Left lung (tissue), 4 donors: ENCODE measurements at regions not wholly inside any gene's neighbourhood (a gene's known extent, or its start where the extent isn't known, plus 50 kb on each side); places are given as distances from the start of the nearest gene placed in this dataset.
A peak's percentile ranks its signal among the peaks of the same experiment; 100 is the strongest.

ENCODE experiments used
- ATAC-seq: fragments of 200-7000 bp; cut with Tn5 transposase; one replicate; pipeline ENCODE4 v1.9.1; 2020; ENCODE audit warnings: moderate library complexity
- DNase-seq, 4 donors: peaks; one replicate each; pipeline ENCODE4 v3.0.0-alpha.2; 2013 to 2020
- H3K27ac ChIP-seq, 2 donors: fragments of 200-600 bp; sonication (generic) in 1 of 2; one replicate each; pipeline versions ENCODE4 v1.5.0 to v1.8.0; 2020 to 2021
- H3K27me3 ChIP-seq, 2 donors: fragments of 200-600 bp; sonication (generic) in 1 of 2; one replicate each; pipeline versions ENCODE4 v1.5.0 to v1.8.0; 2020 to 2021
- H3K36me3 ChIP-seq, 2 donors: fragments of 200-600 bp; sonication (generic) in 1 of 2; one replicate each; pipeline versions ENCODE4 v1.5.0 to v1.8.0; 2020 to 2021
- H3K4me1 ChIP-seq, 2 donors: fragments of 200-600 bp; one replicate each; pipeline ENCODE4 v1.8.0; 2021
- H3K4me3 ChIP-seq, 2 donors: fragments of 200-600 bp; sonication (generic) in 1 of 2; one replicate each; pipeline versions ENCODE4 v1.5.0 to v1.8.0; 2020 to 2021; ENCODE audit warnings: mild to moderate bottlenecking in 1 of 2
- H3K9me3 ChIP-seq, 2 donors: fragments of 200-600 bp; sonication (generic) in 1 of 2; one replicate each; pipeline versions ENCODE4 v1.5.0 to v1.8.0; 2020 to 2021
- CTCF ChIP-seq, 2 donors: fragments of 200-600 bp; sonication (generic) in 1 of 2; IDR thresholded peaks; one replicate each; pipeline versions ENCODE4 v1.5.0 to v1.8.0; 2021; ENCODE audit warnings: antibody characterized with exemption in 2 of 2
- intact Hi-C, 2 donors: fragments of 100-400 bp; cut with DNase I; formaldehyde crosslinking; loops; one replicate each; pipeline versions ENCODE4 v1.11.2 to v1.14.2; 2022
- donor health status: DM: no; HTN: yes; CAD: no.
- donor health status: DM: no; HTN: no; CAD: no.

DNA sequence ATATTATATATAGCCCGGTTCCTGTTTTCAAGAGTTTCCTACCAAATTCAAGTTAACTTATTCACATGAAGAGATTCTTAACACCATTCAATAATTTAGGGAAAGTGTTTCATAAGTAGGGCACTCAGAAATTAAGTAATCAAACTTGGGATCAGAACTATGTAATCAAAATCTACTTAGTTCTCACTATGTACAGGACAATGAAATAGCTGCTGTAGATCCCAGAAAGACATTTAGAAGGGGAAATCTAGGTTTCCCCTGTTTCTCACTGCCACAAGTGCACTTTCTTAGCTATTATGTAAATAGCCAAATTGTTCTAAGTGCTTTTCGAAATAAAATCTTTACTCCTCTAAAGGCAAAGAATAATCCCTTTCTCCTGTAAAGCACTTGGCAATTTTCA, 493.6 kb upstream of the SETBP1 start:
- H3K36me3 ChIP-seq: no peaks in the 10 kb centered on the region
- DNase-seq (no peak), ATAC-seq (peak; percentile 81)
- H3K4me3 ChIP-seq: no peak overlapping the region
- no peaks in the 10 kb centered on the region for H3K9me3 ChIP-seq
- no peaks in the 10 kb centered on the region for H3K27me3 ChIP-seq
- intact Hi-C loops: no loop called here
- no peak for TF ChIP-seq CTCF (IDR thresholded peaks at IDR 0.05)
- H3K27ac ChIP-seq: no peak overlapping the region
- H3K4me1 ChIP-seq: no peaks in the 10 kb centered on the region

- intact Hi-C loops: no loop called here
- H3K4me1 ChIP-seq: no peaks in the 10 kb centered on the region
These were observed 485.1 kb upstream of the SETBP1 start for GRCh38 chr18:44195394-44196140.

DNA sequence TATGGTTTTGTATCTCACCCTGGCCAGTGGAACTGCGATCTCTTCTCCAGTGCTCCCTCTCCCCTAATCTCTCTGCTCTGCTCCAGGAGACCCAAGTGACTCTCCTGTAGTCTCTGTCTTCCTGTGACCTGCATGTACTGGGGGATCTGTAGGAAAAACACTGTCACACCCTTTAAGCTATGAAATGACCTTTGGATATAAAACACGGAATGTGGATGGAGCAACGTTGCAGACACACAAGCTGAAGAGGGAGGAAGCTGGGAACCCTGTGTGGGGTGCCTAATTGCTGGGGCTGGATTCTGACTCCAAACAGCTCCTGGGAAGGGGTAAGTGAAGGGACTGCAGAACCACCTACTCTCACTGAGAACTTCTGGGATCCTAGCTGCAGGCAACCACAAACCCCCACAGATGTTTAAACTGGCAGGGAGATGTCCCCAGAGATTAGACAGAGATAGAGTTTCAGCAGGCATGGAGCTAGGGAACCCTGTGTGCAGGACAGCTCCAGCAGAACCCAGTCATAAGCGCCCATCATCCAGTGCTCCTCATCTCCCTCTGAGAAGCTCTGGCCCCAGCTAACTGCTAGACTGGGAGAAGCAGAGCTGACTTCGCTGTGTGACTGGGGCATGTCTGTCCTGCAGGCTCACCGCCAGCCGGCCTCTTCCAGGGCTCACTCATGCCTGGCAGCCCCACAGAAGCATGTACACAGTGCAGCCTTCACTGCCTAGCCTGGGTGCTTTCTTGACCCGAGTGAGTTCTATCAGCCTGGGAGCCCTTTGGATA, 482.7 kb upstream of the SETBP1 start:
- peak; percentile 65 for ATAC-seq
- intact Hi-C loops: no loop called here
- Histone ChIP-seq H3K27ac (no peak overlapping the region), H3K36me3 (no peaks in the 10 kb centered on the region), H3K9me3 (no peaks in the 10 kb centered on the region), H3K4me1 (no peaks in the 10 kb centered on the region), H3K27me3 (no peaks in the 10 kb centered on the region), H3K4me3 (no peak overlapping the region)
- TF ChIP-seq CTCF (IDR thresholded peaks at IDR 0.05): no peak
- DNase-seq: peak in 1 of 4 donors; percentile 62

More at GRCh38 chr18:44195394-44196140, 485.1 kb upstream of the SETBP1 start:
- H3K9me3 ChIP-seq: no peaks in the 10 kb centered on the region
- no peak overlapping the region for H3K4me3 ChIP-seq
- DNase-seq: no peak
- no peak overlapping the region for H3K27ac ChIP-seq
- H3K36me3 ChIP-seq: no peaks in the 10 kb centered on the region
- TF ChIP-seq CTCF (IDR thresholded peaks at IDR 0.05): no peak
- H3K27me3 ChIP-seq: no peaks in the 10 kb centered on the region
- ATAC-seq: no peak

DNA sequence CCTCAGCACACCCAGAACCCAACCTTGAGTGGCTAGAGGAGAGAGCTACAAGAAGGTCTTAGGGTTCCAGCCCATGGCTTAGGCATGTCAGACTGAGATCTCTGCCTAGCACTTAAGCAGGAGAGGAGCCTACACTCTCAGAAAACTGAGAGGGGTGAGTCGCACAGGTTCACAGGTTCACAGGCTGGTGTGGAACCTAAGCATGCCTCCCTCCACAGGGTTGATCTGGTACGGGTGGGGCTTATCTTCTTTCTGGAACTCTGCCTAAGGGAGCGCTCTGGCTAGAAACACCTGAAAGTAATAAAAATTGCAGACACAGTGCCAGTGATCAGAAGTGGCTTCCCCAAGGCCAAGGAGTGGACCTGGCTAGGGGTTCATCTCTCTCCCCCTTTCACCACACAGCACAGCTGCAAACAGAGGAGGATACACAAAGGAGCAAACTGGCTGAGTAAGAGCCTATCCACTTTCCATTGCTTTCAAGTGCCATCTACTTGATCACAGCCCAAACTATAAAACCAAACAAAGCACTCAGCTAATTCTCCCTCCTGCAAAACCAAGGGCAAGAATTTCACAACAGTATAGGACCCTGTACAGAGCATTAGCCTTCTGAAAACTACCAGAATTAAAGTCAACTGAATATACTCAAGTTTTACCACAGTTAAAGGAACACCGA, 481.9 kb upstream of the SETBP1 start:
- Histone ChIP-seq H3K27me3 (no peaks in the 10 kb centered on the region), H3K4me3 (no peak overlapping the region), H3K9me3 (no peaks in the 10 kb centered on the region), H3K4me1 (no peaks in the 10 kb centered on the region), H3K27ac (no peak overlapping the region), H3K36me3 (no peaks in the 10 kb centered on the region)
- intact Hi-C loops: no loop called here
- DNase-seq (peak in 1 of 4 donors; percentile 4), ATAC-seq (peak; percentile 94)
- no peak for TF ChIP-seq CTCF (IDR thresholded peaks at IDR 0.05)

- intact Hi-C loops: no loop called here
- Histone ChIP-seq H3K27me3 (no peaks in the 10 kb centered on the region), H3K4me1 (no peaks in the 10 kb centered on the region), H3K36me3 (no peaks in the 10 kb centered on the region), H3K27ac (no peak overlapping the region), H3K9me3 (no peaks in the 10 kb centered on the region), H3K4me3 (no peak overlapping the region)
- ATAC-seq (no peak), DNase-seq (no peak)
- no peak for TF ChIP-seq CTCF (IDR thresholded peaks at IDR 0.05)
These were observed 467.4 kb upstream of the SETBP1 start for GRCh38 chr18:44213293-44213692.
